Stomach smooth muscle (tissue), 2 donors: ENCODE measurements at regions not wholly inside any gene's neighbourhood (a gene's known extent, or its start where the extent isn't known, plus 50 kb on each side); places are given as distances from the start of the nearest gene placed in this dataset.

Experiments
- H3K27ac ChIP-seq: one replicate; pipeline ENCODE4 v1.7.0; 2013; ENCODE audit warnings: mild to moderate bottlenecking, low read length, inconsistent platforms
- H3K27me3 ChIP-seq, 2 donors: one replicate each; pipeline ENCODE4 v1.7.0; 2013; ENCODE audit warnings: low read length in 2 of 2; ENCODE audit not compliant: insufficient read depth in 2 of 2, control insufficient read depth in 1 of 2
- H3K36me3 ChIP-seq, 2 donors: one replicate each; pipeline ENCODE4 v1.7.0; 2013; ENCODE audit warnings: low read length in 2 of 2; ENCODE audit not compliant: control insufficient read depth in 2 of 2, insufficient read depth in 2 of 2
- H3K4me1 ChIP-seq: one replicate; pipeline ENCODE4 v1.7.0; 2013; ENCODE audit warnings: low read length; ENCODE audit not compliant: control insufficient read depth, insufficient read depth
- H3K4me3 ChIP-seq, 2 donors: one replicate each; pipeline ENCODE4 v1.7.0; 2013; ENCODE audit warnings: low read length in 2 of 2
- H3K9ac ChIP-seq, 2 donors: one replicate each; pipeline ENCODE4 v1.7.0; 2013; ENCODE audit warnings: low read length in 2 of 2, mild to moderate bottlenecking in 1 of 2
- H3K9me3 ChIP-seq, 2 donors: one replicate each; pipeline ENCODE4 v1.7.0; 2013; ENCODE audit warnings: low read length in 2 of 2; ENCODE audit not compliant: control insufficient read depth in 2 of 2
- donor health status: healthy.
- donor health status: Pancreatic carcinoma.

GRCh38 chr9:1411826-1412225 is 361.7 kb downstream of the DMRT2 start:
- Histone ChIP-seq H3K4me3 (no peak overlapping the region), H3K9me3 (no peaks in the 10 kb centered on the region), H3K27ac (no peak overlapping the region), H3K4me1 (no peaks in the 10 kb centered on the region), H3K9ac (no peak overlapping the region), H3K36me3 (no peaks in the 10 kb centered on the region), H3K27me3 (no peaks in the 10 kb centered on the region)

GRCh38 chr9:1414711-1415131 is 364.6 kb downstream of the DMRT2 start:
- H3K9ac ChIP-seq = no peak overlapping the region
- H3K9me3 ChIP-seq = no peaks in the 10 kb centered on the region
- no peak overlapping the region for H3K4me3 ChIP-seq
- no peak overlapping the region for H3K27ac ChIP-seq
- H3K4me1 ChIP-seq = no peaks in the 10 kb centered on the region
- H3K27me3 ChIP-seq = no peaks in the 10 kb centered on the region
- no peaks in the 10 kb centered on the region for H3K36me3 ChIP-seq

- no peaks in the 10 kb centered on the region for H3K9me3 ChIP-seq
- H3K4me1 ChIP-seq = no peaks in the 10 kb centered on the region
- no peaks in the 10 kb centered on the region for H3K36me3 ChIP-seq
- H3K27ac ChIP-seq = no peak overlapping the region
- no peaks in the 10 kb centered on the region for H3K27me3 ChIP-seq
- H3K4me3 ChIP-seq = no peak overlapping the region
- H3K9ac ChIP-seq = no peak overlapping the region
Measured at GRCh38 chr9:1415146-1415545, 365.0 kb downstream of the DMRT2 start.

GRCh38 chr9:1416261-1416660 is 366.1 kb downstream of the DMRT2 start:
- H3K9me3 ChIP-seq = no peaks in the 10 kb centered on the region
- H3K36me3 ChIP-seq = no peaks in the 10 kb centered on the region
- no peak overlapping the region for H3K4me3 ChIP-seq
- H3K4me1 ChIP-seq = no peaks in the 10 kb centered on the region
- no peaks in the 10 kb centered on the region for H3K27me3 ChIP-seq
- no peak overlapping the region for H3K27ac ChIP-seq
- H3K9ac ChIP-seq = no peak overlapping the region

- Histone ChIP-seq H3K4me1 (no peaks in the 10 kb centered on the region), H3K9me3 (no peaks in the 10 kb centered on the region), H3K27me3 (no peaks in the 10 kb centered on the region), H3K27ac (no peak overlapping the region), H3K4me3 (no peak overlapping the region), H3K36me3 (no peaks in the 10 kb centered on the region), H3K9ac (no peak overlapping the region)
Measured at GRCh38 chr9:1421436-1421835, 371.3 kb downstream of the DMRT2 start.

GRCh38 chr9:1427875-1428274 is 377.7 kb downstream of the DMRT2 start:
- no peaks in the 10 kb centered on the region for H3K9me3 ChIP-seq
- no peak overlapping the region for H3K4me3 ChIP-seq
- no peak overlapping the region for H3K9ac ChIP-seq
- H3K27me3 ChIP-seq = no peaks in the 10 kb centered on the region
- H3K36me3 ChIP-seq = no peaks in the 10 kb centered on the region
- H3K4me1 ChIP-seq = no peaks in the 10 kb centered on the region
- H3K27ac ChIP-seq = no peak overlapping the region

GRCh38 chr9:1429297-1429696 is 379.1 kb downstream of the DMRT2 start:
- Histone ChIP-seq H3K4me1 (no peaks in the 10 kb centered on the region), H3K27ac (no peak overlapping the region), H3K27me3 (no peaks in the 10 kb centered on the region), H3K9me3 (no peaks in the 10 kb centered on the region), H3K4me3 (no peak overlapping the region), H3K36me3 (no peaks in the 10 kb centered on the region), H3K9ac (no peak overlapping the region)

GRCh38 chr9:1431461-1431860 is 381.3 kb downstream of the DMRT2 start:
- H3K9me3 ChIP-seq = no peaks in the 10 kb centered on the region
- H3K27ac ChIP-seq = no peak overlapping the region
- no peak overlapping the region for H3K4me3 ChIP-seq
- no peak overlapping the region for H3K9ac ChIP-seq
- no peaks in the 10 kb centered on the region for H3K36me3 ChIP-seq
- H3K4me1 ChIP-seq = no peaks in the 10 kb centered on the region
- no peaks in the 10 kb centered on the region for H3K27me3 ChIP-seq

- H3K27me3 ChIP-seq = no peaks in the 10 kb centered on the region
- no peak overlapping the region for H3K4me3 ChIP-seq
- H3K27ac ChIP-seq = no peak overlapping the region
- H3K9ac ChIP-seq = no peak overlapping the region
- no peaks in the 10 kb centered on the region for H3K4me1 ChIP-seq
- H3K36me3 ChIP-seq = no peaks in the 10 kb centered on the region
- H3K9me3 ChIP-seq = no peaks in the 10 kb centered on the region
Measured at GRCh38 chr9:1434052-1434767, 384.1 kb downstream of the DMRT2 start.

- H3K4me3 ChIP-seq = no peak overlapping the region
- H3K36me3 ChIP-seq = no peaks in the 10 kb centered on the region
- H3K4me1 ChIP-seq = no peaks in the 10 kb centered on the region
- H3K27me3 ChIP-seq = no peaks in the 10 kb centered on the region
- no peak overlapping the region for H3K9ac ChIP-seq
- H3K9me3 ChIP-seq = no peaks in the 10 kb centered on the region
- H3K27ac ChIP-seq = no peak overlapping the region
Measured at GRCh38 chr9:1434811-1435210, 384.7 kb downstream of the DMRT2 start.

GRCh38 chr9:1440256-1440655 is 390.1 kb downstream of the DMRT2 start:
- no peak overlapping the region for H3K4me3 ChIP-seq
- no peaks in the 10 kb centered on the region for H3K9me3 ChIP-seq
- no peak overlapping the region for H3K27ac ChIP-seq
- no peaks in the 10 kb centered on the region for H3K4me1 ChIP-seq
- no peaks in the 10 kb centered on the region for H3K27me3 ChIP-seq
- H3K36me3 ChIP-seq = no peaks in the 10 kb centered on the region
- H3K9ac ChIP-seq = no peak overlapping the region
